ENCODE measurements at regions not wholly inside any gene's neighbourhood (a gene's known extent, or its start where the extent isn't known, plus 50 kb on each side); places are given as distances from the start of the nearest gene placed in this dataset.

DNA sequence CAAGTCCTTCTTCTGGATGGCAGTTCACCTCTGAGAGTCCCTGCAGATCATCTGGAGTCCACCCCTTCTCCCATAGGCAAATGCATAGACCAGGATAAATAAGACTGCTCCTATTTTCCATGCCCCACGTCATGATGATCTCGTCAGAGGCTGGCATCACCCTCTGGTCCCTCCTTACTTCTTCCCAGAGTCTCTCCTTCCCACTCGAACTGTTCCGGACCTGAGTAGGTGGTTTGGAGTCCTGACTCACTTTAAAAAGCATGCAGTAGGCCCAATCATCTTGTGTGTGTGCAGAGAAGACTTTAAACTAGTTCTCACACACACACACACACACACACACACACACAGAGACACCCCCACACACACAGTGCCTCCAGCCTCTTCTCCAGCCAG, 72.0 kb downstream of the SOX9 start:
- TF ChIP-seq, protein P1, sequence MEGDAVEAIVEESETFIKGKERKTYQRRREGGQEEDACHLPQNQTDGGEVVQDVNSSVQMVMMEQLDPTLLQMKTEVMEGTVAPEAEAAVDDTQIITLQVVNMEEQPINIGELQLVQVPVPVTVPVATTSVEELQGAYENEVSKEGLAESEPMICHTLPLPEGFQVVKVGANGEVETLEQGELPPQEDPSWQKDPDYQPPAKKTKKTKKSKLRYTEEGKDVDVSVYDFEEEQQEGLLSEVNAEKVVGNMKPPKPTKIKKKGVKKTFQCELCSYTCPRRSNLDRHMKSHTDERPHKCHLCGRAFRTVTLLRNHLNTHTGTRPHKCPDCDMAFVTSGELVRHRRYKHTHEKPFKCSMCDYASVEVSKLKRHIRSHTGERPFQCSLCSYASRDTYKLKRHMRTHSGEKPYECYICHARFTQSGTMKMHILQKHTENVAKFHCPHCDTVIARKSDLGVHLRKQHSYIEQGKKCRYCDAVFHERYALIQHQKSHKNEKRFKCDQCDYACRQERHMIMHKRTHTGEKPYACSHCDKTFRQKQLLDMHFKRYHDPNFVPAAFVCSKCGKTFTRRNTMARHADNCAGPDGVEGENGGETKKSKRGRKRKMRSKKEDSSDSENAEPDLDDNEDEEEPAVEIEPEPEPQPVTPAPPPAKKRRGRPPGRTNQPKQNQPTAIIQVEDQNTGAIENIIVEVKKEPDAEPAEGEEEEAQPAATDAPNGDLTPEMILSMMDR (IDR thresholded peaks at IDR 0.05) = no peak
- TF ChIP-seq, protein P2, sequence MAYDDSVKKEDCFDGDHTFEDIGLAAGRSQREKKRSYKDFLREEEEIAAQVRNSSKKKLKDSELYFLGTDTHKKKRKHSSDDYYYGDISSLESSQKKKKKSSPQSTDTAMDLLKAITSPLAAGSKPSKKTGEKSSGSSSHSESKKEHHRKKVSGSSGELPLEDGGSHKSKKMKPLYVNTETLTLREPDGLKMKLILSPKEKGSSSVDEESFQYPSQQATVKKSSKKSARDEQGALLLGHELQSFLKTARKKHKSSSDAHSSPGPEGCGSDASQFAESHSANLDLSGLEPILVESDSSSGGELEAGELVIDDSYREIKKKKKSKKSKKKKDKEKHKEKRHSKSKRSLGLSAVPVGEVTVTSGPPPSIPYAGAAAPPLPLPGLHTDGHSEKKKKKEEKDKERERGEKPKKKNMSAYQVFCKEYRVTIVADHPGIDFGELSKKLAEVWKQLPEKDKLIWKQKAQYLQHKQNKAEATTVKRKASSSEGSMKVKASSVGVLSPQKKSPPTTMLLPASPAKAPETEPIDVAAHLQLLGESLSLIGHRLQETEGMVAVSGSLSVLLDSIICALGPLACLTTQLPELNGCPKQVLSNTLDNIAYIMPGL (CRISPR knock-in tag; IDR thresholded peaks at IDR 0.05) = no peak
- TF ChIP-seq GABPB1 (CRISPR knock-in tag; IDR thresholded peaks at IDR 0.05) = no peak
- TF ChIP-seq, protein P3, sequence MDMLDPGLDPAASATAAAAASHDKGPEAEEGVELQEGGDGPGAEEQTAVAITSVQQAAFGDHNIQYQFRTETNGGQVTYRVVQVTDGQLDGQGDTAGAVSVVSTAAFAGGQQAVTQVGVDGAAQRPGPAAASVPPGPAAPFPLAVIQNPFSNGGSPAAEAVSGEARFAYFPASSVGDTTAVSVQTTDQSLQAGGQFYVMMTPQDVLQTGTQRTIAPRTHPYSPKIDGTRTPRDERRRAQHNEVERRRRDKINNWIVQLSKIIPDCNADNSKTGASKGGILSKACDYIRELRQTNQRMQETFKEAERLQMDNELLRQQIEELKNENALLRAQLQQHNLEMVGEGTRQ (CRISPR knock-in tag; IDR thresholded peaks at IDR 0.05) = no peak
- TF ChIP-seq KAT7 (CRISPR knock-in tag; IDR thresholded peaks at IDR 0.05; ENCODE audit: borderline replicate concordance) = no peak
- TF ChIP-seq, protein P4, sequence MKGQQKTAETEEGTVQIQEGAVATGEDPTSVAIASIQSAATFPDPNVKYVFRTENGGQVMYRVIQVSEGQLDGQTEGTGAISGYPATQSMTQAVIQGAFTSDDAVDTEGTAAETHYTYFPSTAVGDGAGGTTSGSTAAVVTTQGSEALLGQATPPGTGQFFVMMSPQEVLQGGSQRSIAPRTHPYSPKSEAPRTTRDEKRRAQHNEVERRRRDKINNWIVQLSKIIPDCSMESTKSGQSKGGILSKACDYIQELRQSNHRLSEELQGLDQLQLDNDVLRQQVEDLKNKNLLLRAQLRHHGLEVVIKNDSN (CRISPR knock-in tag; IDR thresholded peaks at IDR 0.05) = no peak
- no peak for TF ChIP-seq CREB1 (CRISPR knock-in tag; IDR thresholded peaks at IDR 0.05)
- TF ChIP-seq, protein P5, sequence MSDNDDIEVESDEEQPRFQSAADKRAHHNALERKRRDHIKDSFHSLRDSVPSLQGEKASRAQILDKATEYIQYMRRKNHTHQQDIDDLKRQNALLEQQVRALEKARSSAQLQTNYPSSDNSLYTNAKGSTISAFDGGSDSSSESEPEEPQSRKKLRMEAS (CRISPR knock-in tag; IDR thresholded peaks at IDR 0.05) = no peak
- TF ChIP-seq SP1 (CRISPR knock-in tag; conservative IDR thresholded peaks at IDR 0.05) = no peak

All from WTC11 (cell line).